Erythroblast (primary cell): ENCODE measurements at regions not wholly inside any gene's neighbourhood (a gene's known extent, or its start where the extent isn't known, plus 50 kb on each side); places are given as distances from the start of the nearest gene placed in this dataset.

Source experiments
- GATA1 ChIP-seq: IDR thresholded peaks from 2 replicates; pipeline ENCODE4 v1.6.1; 2011; ENCODE audit warnings: low read depth, mild to moderate bottlenecking, control low read depth, low read length, moderate library complexity
- POLR2A ChIP-seq: IDR thresholded peaks from 2 replicates; pipeline ENCODE4 v1.6.1; 2011; ENCODE audit warnings: mild to moderate bottlenecking, low read length

DNA sequence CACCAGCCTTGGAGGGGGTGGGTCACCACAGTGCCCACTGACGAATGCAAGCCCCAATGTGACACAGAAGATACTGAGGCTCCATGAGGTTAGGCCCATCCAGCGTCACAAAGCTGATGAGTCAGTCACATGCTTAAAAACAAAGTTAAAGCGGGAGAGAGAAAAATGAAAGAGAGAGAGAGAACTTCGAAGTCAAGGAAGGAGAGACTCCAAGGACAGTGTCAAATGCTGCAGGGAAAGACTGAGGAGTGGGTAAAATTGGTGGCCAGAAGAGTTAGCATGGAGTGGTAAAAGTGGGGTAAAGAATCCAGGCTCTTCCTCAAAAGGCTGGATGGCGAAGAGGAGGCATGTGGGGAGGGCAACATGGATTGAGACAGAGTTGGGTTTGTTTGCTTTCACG, 201.9 kb upstream of the CCDC150 start:
- TF ChIP-seq POLR2A, result no peak
- no peak for TF ChIP-seq GATA1
